Caki2 (cell line): ENCODE measurements at regions not wholly inside any gene's neighbourhood (a gene's known extent, or its start where the extent isn't known, plus 50 kb on each side); places are given as distances from the start of the nearest gene placed in this dataset.
A peak's percentile ranks its signal among the peaks of the same experiment; 100 is the strongest.
"Not testable (repeated sequence)": the region's sequence is repeated elsewhere in the genome, so short reads cannot be mapped to it uniquely, and the experiment has no call there.

Source experiments
- DNase-seq: peaks from one replicate; pipeline ENCODE4 v3.0.0-alpha.2; 2015; ENCODE audit warnings: low read depth
- in situ Hi-C: cut with HindIII; loops from 2 replicates; pipeline ENCODE4 v1.10.0; 2016; ENCODE audit warnings: low sequenced_read_pairs, low pct_unique_long_range_greater_than_20kb, mixed read lengths

- DNase-seq, in situ Hi-C loops: not testable (repeated sequence)
Measured at GRCh38 chr6:141460245-141460644, 672.5 kb upstream of the GJE1 start.

- in situ Hi-C loops, DNase-seq: not testable (repeated sequence)
Measured at GRCh38 chr6:141457984-141458383, 674.7 kb upstream of the GJE1 start.

GRCh38 chr6:141452354-141452686 lies 680.4 kb upstream of the GJE1 start:
- in situ Hi-C loops: no loop called here
- no peak for DNase-seq

GRCh38 chr6:141451511-141452353 lies 681.0 kb upstream of the GJE1 start:
- DNase-seq: no peak
- in situ Hi-C loops: no loop called here

GRCh38 chr6:141451181-141451510 lies 681.6 kb upstream of the GJE1 start:
- in situ Hi-C loops: no loop called here
- DNase-seq: no peak

- in situ Hi-C loops: no loop called here
- DNase-seq: no peak
Measured at GRCh38 chr6:141445928-141446628, 686.6 kb upstream of the GJE1 start.

GRCh38 chr6:141443668-141444289 lies 688.9 kb upstream of the GJE1 start:
- in situ Hi-C loops: no loop called here
- no peak for DNase-seq

GRCh38 chr6:141443032-141443431 lies 689.7 kb upstream of the GJE1 start:
- no peak for DNase-seq
- in situ Hi-C loops: no loop called here

- DNase-seq: no peak
- in situ Hi-C loops: no loop called here
Measured at GRCh38 chr6:141439513-141439912, 693.2 kb upstream of the GJE1 start.

GRCh38 chr6:141437685-141438084 lies 695.0 kb upstream of the GJE1 start:
- no peak for DNase-seq
- in situ Hi-C loops: no loop called here

GRCh38 chr6:141437011-141437410 lies 695.7 kb upstream of the GJE1 start:
- in situ Hi-C loops: no loop called here
- DNase-seq: no peak

- DNase-seq: no peak
- in situ Hi-C loops: no loop called here
Measured at GRCh38 chr6:141426400-141426980, 706.2 kb upstream of the GJE1 start.

- peak; percentile 47 for DNase-seq
- in situ Hi-C loops: no loop called here
Measured at GRCh38 chr6:141421378-141421777, 711.3 kb upstream of the GJE1 start.

GRCh38 chr6:141418076-141418475 lies 714.6 kb upstream of the GJE1 start:
- no peak for DNase-seq
- in situ Hi-C loops: no loop called here

- DNase-seq: no peak
- in situ Hi-C loops: no loop called here
Measured at GRCh38 chr6:141415896-141416295, 716.8 kb upstream of the GJE1 start.

GRCh38 chr6:141413196-141413595 lies 719.5 kb upstream of the GJE1 start:
- in situ Hi-C loops: no loop called here
- no peak for DNase-seq

- in situ Hi-C loops: no loop called here
- no peak for DNase-seq
Measured at GRCh38 chr6:141406761-141407160, 726.0 kb upstream of the GJE1 start.

- in situ Hi-C loops: no loop called here
- DNase-seq: no peak
Measured at GRCh38 chr6:141403827-141404226, 728.9 kb upstream of the GJE1 start.

GRCh38 chr6:141403103-141403502 lies 729.6 kb upstream of the GJE1 start:
- in situ Hi-C loops: no loop called here
- no peak for DNase-seq
